GM12892 (cell line): ENCODE measurements at regions not wholly inside any gene's neighbourhood (a gene's known extent, or its start where the extent isn't known, plus 50 kb on each side); places are given as distances from the start of the nearest gene placed in this dataset.

ENCODE experiments used
- DNase-seq: peaks from one replicate; pipeline ENCODE4 v3.0.0; 2011; ENCODE audit not compliant: insufficient read length
- FAIRE-seq: peaks from 2 replicates; lab custom pipeline; 2011; peaks lifted over from hg19 to GRCh38; lab: Jason Lieb, UNC
- POLR2A ChIP-seq: IDR thresholded peaks from 2 replicates; pipeline ENCODE4 v1.6.1; 2011; ENCODE audit warnings: low read depth, low read length, control low read depth
- POLR2AphosphoS5 ChIP-seq: IDR thresholded peaks from 2 replicates; pipeline ENCODE4 v1.6.1; 2011; ENCODE audit warnings: low read depth, low read length, control low read depth
- TAF1 ChIP-seq: IDR thresholded peaks from 2 replicates; pipeline ENCODE4 v1.6.1; 2011; ENCODE audit warnings: low read depth, mild to moderate bottlenecking, control low read depth, low read length, borderline replicate concordance

DNA sequence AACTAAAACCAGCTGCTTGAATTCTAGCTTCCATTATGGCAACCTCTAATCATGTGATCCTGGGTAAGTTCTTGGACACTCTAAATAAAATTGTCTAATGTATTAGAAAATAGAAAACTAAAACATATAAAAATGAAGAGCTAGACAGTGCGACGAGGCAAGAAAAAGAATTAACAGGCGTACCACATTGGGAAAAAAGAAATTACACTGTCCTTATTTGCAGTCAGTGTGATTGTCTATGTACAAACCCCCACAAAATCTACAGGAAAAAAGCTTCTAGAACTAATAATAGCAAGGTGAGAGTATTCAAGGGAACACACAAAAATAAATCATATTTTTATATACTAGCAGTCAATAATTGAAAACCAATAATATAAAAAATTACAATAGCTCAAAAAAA lies 625.6 kb upstream of the MKI67 start:
- DNase-seq: no peak
- TF ChIP-seq TAF1 (no peak), POLR2AphosphoS5 (no peak), POLR2A (no peak)
- FAIRE-seq: no peak

DNA sequence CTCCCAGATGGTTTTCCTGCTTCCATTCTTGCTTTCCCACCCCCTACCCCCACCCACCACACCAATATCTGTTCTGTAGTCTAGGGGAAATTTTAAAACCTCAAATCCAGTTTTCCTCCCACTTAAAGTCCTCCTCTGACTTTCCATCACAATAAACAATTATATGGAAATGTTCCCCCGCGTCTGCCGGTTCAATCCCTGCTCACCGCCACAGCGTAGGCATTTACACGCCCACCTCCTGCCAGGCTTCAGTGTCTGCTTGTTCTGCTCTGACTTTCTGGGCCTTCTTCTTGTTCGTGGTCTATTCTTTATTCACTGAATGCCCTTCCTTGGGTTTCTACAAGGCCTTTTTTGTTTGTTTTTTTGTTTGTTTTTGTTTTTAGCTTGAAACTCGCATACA lies 633.0 kb upstream of the MKI67 start:
- no peak for FAIRE-seq

DNA sequence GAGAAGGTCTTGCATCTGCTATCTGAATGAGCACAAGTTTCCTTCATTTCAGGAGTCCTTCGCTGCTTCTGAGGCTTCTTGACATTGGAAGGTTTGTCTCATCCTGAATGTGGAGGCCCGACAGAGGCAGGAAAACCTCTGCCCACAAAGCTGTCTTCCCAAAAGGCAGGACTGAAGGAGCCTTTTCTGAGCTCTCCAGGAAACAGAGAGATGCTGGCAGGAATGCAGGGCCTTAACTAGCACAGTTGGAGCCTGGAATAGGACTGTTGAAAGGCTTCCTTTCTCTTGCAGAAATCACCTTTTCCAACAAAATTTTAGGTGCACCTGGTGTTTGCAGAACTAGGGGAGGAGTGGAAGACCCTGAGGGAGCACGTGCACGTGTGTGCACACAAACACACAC lies 637.4 kb upstream of the MKI67 start:
- FAIRE-seq (no peak), DNase-seq (no peak)
- TF ChIP-seq POLR2A (no peak), TAF1 (no peak), POLR2AphosphoS5 (no peak)

More for the DNA sequence above, 633.0 kb upstream of the MKI67 start:
- TF ChIP-seq POLR2A (no peak), POLR2AphosphoS5 (no peak), TAF1 (no peak)
- no peak for DNase-seq

DNA sequence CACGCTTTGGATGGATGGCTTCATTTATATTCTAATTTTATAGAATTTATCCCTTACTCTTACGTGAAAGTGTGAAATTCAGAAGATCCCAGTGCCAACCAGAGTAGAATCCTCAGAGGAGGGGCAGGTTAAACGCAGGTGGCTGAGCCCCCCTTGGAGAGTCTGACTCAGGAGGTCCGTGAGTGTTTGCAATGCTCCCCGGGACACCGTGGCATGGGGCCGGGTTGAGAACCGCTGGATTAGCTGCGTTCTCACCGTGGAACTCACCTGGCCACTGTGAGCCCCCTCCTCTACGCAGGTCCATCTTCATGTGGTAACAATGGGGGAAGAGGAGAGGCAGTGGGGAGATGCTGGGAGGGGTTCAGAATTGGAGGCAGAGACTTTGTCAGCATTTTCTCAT lies 638.0 kb upstream of the MKI67 start:
- TF ChIP-seq POLR2A: no peak
- TF ChIP-seq POLR2AphosphoS5: no peak
- no peak for TF ChIP-seq TAF1
- no peak for DNase-seq
- FAIRE-seq: no peak

DNA sequence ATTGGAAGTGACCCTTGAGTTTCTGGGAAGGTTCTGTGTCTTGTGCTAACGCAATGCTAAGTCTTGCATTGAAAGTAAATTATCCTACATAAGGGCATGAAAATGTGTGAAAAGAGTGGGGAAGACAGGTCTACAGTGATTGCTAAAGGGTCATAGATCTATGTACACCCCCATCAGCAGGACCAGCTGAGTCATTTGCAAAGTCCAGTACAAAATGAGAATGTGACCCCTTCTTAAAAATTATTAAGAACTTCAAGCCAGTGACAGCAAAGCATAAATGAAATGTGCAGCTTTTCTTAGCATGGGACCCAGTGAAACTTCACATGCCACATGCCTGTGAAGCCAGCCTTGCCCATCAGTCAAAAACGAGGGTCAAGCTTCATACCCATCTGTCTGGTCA lies 640.7 kb upstream of the MKI67 start:
- DNase-seq (no peak), FAIRE-seq (no peak)
- TF ChIP-seq TAF1: no peak
- no peak for TF ChIP-seq POLR2A
- TF ChIP-seq POLR2AphosphoS5: no peak

DNA sequence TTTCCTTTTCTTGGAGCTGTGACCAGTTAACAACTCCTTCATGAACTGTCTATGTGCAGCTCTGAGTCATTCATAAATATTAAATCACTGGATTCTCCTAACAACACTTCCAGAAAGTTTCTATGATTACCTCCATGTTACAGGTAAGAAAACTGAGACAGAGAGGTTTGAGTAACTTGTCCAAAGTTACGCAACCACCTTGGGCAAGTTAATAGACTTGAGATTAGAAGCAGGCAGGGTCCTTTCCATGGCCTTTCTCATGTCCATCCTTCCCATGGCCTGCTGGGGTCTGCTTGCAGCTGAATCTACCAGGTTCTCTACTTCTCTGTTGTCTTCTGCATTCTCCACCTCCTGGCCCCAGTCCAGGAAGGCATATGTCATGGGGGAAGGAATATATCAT lies 648.8 kb upstream of the MKI67 start:
- no peak for TF ChIP-seq POLR2AphosphoS5
- no peak for TF ChIP-seq TAF1
- TF ChIP-seq POLR2A: no peak
- DNase-seq: no peak
- FAIRE-seq: no peak

DNA sequence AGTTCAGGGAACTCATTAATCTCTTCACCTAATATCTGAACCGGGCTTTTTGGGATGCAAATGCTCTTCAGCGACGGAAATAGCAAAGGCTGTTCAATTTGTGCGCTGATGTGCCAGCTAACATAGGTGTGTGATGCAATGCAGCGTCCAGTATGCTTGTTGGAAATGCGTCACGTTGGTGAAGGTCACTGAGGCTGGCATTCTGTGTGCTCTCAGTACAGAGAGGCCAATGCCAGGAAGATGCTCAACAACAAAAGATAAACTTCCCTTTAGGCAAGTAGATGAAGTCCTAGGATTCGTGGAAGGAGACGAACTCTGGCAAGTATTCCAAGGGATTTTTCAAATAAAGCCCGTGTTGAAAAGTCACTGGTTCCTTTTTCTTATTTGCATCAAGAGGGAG lies 649.5 kb upstream of the MKI67 start:
- no peak for TF ChIP-seq POLR2AphosphoS5
- no peak for TF ChIP-seq POLR2A
- TF ChIP-seq TAF1: no peak
- no peak for FAIRE-seq
- DNase-seq: no peak

DNA sequence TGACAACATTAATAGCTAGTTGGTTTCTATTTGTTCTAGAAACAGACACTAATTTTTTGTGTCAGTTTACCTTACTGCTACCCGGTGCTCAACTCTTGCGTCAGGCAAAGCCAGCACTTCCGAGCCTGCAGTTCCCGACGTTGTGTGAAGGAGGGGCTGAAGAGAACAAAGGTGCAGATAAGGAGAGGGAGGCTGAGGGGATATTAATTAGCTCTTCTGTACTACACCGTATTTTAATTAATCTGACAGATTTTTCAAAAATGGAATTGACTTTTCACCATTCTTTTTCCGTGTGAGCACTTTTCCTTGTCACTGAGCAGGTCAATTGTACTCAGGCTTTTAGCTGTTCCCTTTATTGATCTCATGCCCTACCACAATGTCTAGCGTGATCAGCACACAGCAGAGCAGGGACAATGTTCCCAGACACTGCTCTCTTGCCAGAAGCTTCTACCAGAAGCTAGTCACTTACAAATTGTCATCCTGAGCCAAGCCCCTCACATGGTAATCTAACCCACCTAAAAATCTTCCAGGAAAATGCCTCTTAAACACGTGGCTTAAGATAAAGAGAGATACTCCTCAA lies 650.5 kb upstream of the MKI67 start:
- TF ChIP-seq POLR2A (no peak), TAF1 (no peak), POLR2AphosphoS5 (no peak)
- no peak for DNase-seq
- no peak for FAIRE-seq

DNA sequence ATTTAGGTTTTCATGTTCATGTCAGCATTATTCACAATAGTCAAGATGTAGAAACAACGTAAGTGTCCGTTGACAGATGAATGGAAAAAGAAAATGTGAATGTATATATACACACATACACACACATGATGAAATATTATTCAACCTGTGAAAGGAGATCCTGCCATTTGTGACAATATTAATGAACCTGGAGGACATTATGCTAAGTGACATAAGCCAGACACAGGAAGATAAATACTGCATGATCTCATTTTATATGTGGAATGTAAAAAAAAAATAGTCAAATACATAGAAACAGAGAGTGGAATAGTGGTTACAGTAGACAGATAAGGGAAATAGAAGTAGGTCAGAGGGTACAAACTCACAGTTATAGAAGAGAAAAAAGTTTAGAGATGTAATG lies 651.1 kb upstream of the MKI67 start:
- TF ChIP-seq POLR2AphosphoS5 (no peak), POLR2A (no peak)
- FAIRE-seq (no peak), DNase-seq (no peak)

DNA sequence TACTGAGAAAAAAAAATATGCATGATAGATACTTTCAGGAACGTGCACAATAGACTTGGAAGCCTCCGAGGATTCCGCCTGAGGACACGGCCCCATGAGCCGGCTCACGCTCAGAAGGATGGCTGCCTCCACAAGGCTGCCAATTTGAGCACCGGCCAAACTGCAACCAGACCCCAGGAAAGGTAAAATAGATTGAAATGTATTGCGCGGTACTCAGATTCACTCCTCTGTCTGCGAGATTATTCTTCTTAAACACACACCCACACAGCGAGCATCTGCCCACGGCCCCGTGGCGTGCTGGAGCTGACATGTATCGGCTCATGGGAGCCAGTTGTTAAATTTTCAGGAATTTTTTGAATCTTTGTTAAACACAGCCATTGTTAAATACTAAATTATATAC lies 653.2 kb upstream of the MKI67 start:
- FAIRE-seq: no peak
- DNase-seq: no peak
- no peak for TF ChIP-seq POLR2A
- no peak for TF ChIP-seq TAF1
- no peak for TF ChIP-seq POLR2AphosphoS5

DNA sequence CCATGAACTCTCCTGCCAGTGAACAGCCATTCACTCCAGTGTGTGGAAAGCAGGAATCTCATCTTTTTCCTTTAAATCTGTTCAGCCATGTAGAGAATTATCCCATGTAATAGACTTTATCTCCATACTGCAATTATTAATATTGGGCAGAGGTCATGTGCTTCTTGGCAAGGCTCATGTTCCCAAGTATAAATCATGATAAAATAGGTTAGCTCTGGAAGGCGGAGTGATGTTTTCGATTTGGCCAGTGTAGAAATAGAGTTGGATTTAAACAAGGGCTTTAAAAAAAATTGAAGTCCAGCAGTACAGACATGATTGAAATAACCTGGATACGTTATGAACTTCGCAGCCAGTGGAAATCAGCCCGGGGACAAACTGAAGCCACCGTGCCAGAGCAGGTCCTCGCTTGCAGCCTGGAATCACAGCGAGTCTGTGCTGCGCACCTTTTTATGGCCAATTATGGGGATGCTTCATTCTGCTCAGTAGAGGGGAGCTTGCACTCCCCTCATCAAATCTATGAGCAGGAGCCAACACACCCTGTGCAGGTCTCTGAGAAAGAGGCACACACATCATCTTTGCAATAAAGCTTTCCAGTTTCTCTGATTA lies 654.0 kb upstream of the MKI67 start:
- no peak for DNase-seq
- TF ChIP-seq TAF1 (no peak), POLR2A (no peak), POLR2AphosphoS5 (no peak)
- no peak for FAIRE-seq

DNA sequence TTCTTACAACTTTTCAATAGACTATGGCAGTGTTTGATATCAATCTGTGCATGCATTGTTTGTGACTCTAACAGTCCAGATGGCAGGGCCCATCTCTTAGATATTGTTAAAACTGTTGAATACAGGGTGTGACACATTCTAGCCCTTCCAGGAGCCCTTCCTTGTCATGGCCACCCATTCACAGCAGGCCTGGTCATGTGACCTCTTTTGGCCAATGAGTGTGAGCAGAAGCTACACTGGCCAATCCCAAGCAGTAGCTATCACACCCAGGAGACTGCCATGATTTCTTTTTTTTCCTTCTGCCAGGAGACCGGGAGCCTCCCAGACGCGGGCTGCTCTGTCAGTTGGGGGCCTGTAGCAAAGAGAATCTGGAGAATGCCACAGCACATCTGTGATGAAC lies 655.4 kb upstream of the MKI67 start:
- DNase-seq: no peak
- FAIRE-seq: no peak
- TF ChIP-seq TAF1: no peak
- no peak for TF ChIP-seq POLR2AphosphoS5
- TF ChIP-seq POLR2A: no peak
